Omental fat pad (tissue), 3 donors: ENCODE measurements at regions not wholly inside any gene's neighbourhood (a gene's known extent, or its start where the extent isn't known, plus 50 kb on each side); places are given as distances from the start of the nearest gene placed in this dataset.

ENCODE experiments used
- ATAC-seq: fragments of 150-250 bp; one replicate; pipeline ENCODE4 v1.9.1; 2016; ENCODE audit warnings: mild to moderate bottlenecking, moderate library complexity; ENCODE audit not compliant: low FRiP score
- DNase-seq: peaks from one replicate; pipeline ENCODE4 v3.0.0-alpha.2; 2019; ENCODE audit warnings: low spot score
- CTCF ChIP-seq, 3 donors: fragments of 450-650 bp; IDR thresholded peaks; one replicate each; pipeline ENCODE4 v1.5.1; 2016 to 2017; ENCODE audit warnings: antibody characterized with exemption in 3 of 3, mild to moderate bottlenecking in 3 of 3, moderate library complexity in 2 of 3

DNA sequence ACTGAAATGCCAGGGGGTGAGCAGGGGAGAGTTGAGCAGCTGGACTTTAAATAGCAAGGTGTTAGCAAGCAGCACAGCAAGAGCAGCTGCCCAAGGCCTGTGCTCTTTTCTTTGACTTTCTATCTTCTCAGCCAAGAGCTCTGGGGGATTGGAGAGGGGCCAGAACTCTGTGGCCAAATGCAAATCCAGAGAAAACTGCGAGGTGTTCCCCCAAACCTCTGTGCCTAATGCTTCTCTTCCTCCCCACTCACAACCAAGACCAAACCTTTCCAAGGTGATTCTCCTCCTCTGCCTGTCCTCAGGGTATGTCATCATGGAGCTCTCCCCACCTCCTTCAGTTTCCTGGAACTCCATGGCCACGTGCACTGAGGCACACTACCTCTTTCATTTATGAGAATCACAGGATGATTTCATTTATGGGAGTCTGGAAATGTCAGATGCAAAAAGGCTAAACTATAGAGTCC lies 118.7 kb upstream of the WWC1 start:
- no peak for ATAC-seq
- no peak for DNase-seq
- no peak for TF ChIP-seq CTCF (IDR thresholded peaks at IDR 0.05)

DNA sequence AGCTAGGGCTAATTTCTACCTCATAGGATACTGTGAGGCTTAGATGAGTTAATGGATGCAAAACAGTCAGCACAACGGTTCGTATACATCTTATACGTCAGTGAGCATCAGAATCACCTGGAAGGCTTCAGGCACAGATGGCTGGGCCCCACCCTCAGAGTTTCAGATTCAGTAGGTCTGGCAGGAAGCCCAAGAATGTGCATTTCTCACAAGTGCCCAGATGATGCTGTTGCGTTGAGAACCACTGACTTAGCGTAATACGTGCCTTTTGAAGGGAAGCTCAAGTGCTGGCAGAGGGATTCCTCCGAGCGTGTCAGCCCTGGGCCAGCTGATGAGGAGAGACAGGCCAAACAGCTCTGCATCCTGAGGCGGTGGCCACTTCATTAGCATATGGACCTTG lies 117.1 kb upstream of the WWC1 start:
- DNase-seq: no peak
- ATAC-seq: no peak
- TF ChIP-seq CTCF (IDR thresholded peaks at IDR 0.05): no peak

DNA sequence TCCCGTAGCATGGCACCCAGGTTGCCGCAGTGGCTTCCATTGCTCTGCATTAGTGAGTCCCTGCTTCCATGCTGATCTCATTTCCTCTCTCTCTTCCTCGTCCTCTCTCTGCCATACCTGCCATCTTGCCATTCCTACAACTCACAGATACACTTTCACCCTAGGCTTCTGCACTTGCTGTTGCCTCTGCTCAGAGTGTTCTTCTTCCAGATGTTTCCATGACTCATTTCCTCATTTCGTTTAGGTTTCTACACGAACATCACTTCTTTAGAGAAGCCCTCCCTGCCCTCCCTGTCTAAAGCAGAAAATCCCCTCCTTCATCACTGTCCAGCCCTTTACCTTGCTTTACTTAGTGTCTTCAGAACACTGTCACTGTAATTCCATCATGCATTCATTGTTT lies 115.2 kb upstream of the WWC1 start:
- no peak for DNase-seq
- ATAC-seq: no peak
- TF ChIP-seq CTCF (IDR thresholded peaks at IDR 0.05): no peak

DNA sequence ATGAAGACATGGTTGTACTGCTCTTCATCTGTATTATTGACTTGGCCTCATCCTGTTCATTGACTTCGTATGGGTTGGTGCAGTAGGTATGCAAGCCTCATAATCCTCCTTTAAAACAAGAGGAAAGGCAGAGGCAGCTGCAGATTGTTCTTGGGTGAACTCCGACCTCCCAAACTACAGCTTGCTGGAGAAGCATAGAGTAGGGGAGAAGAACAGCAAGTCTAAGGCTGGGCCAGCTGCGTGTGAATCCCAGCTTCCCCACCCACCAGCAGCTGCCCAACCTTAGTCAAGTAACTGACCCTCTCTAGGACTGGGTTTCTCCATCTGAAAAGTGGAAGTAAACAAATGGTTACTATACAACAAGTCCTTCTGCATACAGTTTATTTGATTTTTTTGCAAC lies 114.5 kb upstream of the WWC1 start:
- no peak for TF ChIP-seq CTCF (IDR thresholded peaks at IDR 0.05)
- ATAC-seq (no peak), DNase-seq (no peak)

- no peak for TF ChIP-seq CTCF (IDR thresholded peaks at IDR 0.05)
- no peak for ATAC-seq
- DNase-seq: no peak
These were observed 113.5 kb upstream of the WWC1 start for GRCh38 chr5:168177831-168178450.

- DNase-seq (no peak), ATAC-seq (no peak)
- no peak for TF ChIP-seq CTCF (IDR thresholded peaks at IDR 0.05)
These were observed 112.3 kb upstream of the WWC1 start for GRCh38 chr5:168179192-168179593.

DNA sequence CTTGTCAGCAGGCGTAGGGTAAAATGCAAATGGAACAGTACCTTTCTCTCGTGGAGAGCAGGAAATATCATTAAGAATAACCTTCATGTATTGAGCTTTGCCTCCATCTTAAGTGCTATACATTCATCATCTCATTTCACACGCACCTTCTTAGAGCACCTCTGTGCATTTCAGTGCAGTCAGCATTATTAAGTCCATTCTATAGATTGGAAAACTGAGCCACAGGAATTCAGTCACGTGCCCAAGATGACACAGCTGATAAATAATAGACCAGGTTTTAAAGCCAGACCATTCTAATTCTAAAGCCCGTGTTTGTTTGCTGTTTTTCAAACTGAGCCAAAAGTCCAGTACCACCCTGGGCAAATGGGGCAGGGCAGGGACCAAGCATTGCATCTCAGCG lies 109.2 kb upstream of the WWC1 start:
- no peak for ATAC-seq
- TF ChIP-seq CTCF (IDR thresholded peaks at IDR 0.05): no peak
- no peak for DNase-seq
